ENCODE measurements at regions not wholly inside any gene's neighbourhood (a gene's known extent, or its start where the extent isn't known, plus 50 kb on each side); places are given as distances from the start of the nearest gene placed in this dataset.
A peak's percentile ranks its signal among the peaks of the same experiment; 100 is the strongest.
"Not testable (repeated sequence)": the region's sequence is repeated elsewhere in the genome, so short reads cannot be mapped to it uniquely, and the experiment has no call there.

DNA sequence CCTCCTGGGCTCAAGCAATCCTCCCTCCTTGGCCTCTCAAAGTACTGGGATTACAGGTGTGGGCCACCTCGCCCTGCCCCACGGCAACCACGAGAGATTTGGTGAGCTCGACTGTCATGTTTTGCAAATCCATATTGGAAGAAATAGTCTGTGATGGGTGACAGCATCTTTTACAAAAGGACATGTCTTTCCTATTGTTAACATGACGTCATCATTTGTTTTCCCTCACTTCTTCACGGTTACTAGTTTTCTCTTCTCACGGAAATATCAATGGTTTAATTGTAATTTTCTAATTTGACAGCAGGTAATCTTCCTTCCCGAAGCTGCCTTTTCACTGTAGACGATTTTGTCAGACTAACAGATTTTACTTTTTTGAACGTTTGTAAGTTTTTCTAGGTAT is 110.8 kb upstream of the GREM2 start:
- no peak for DNase-seq

DNA sequence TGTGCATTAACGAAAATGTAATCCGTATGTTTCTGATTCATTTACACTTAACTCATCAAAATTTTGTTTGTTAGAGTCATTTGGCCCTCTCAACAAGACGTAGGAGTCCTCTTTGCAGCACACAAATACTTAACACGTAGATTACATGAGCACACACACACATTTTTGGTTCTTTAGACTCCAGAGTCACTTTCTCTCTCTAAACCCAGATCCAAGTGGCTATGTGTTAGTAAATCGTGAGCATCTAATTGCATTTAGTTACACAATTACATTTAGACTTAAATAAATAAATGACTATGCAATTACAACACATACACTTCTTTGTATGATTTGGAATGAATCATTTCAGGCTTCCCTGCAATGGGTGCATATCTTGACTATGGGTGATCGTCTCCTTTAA is 109.0 kb upstream of the GREM2 start:
- no peak for DNase-seq

DNA sequence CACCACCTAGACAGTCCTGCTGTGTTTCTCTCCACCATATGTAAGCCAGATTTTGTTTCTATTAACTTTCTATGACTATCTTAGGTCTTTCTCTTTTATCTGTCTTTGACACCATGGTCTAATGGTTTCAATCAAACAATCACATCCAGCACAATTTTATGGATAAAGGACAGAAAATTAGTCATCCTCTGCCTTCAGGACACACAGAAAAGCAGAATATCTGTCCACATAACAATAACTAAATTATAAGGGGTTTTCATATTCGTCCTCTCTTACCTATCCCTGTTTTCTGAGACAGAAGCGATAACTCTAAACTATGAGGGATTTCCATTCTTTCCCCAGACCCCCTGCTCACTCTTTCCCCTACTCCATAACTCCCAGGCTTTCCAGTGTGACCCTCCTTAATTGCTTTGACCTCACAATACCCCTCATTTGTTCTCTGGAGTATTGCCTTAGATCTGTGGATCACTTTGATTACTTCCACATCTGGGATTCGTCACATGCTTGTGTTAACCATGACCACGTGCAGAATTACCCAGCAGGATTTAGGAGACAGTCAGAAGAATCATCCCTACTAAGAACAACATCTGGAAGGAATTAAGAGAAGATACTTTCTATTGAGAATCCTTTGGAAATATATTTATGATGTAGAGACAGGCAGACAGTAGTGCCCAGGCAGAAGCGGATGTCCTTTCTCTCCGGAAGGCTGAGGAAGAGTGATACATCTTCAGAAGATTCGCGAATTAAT is 108.2 kb upstream of the GREM2 start:
- no peak for DNase-seq

DNA sequence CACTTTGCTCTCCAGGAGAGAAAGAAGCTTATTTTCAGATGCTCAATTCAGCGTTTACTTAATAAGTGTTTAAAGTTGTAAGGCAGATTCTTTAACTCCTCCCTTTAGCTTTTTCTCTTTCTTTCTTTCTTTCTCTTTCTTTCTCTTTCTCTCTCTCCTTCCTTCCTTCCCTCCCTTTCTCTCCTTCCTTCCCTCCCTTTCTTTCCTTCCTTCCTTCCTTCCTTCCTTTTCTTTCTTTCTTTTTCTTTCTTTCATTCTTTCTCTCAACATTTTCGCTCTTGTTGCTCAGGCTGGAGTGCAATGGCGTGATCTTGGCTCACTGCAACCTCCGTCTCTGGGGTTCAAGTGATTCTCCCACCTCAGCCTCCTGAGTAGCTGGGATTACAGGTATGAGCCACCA is 104.6 kb upstream of the GREM2 start:
- DNase-seq: not testable (repeated sequence)

DNA sequence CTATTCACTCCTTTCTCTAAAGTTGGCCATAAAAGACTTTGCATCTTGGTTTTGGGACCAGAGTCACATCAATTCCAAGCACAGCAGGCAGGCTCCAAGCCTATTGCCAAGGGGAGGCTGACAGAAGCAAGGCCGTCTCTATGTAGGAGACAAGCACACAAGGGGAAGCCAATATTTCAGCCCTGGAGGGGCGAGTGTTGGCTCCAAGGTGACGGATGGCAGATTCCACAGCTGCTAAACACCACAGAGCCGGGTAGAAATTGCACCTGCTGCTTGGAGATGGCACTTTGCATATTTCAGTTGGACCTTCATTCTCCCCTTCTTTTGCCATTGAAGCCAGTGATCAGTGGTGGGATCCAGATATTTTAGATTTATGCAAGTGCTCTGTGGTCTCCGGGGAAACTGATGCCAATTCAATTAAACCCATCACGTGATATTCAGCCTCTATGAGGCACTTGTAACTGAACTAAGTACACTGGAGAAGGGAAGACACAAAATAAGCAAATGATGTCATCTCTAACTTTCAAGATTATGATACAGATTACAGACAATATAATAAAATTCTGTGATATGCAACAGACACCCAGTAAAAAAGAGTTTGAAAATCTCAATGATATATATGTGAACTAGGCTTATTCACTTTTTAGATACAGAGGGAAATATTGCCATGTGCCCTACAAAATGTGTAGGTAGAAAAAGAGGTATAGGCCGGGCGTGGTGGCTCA is 102.8 kb upstream of the GREM2 start:
- no peak for DNase-seq

DNA sequence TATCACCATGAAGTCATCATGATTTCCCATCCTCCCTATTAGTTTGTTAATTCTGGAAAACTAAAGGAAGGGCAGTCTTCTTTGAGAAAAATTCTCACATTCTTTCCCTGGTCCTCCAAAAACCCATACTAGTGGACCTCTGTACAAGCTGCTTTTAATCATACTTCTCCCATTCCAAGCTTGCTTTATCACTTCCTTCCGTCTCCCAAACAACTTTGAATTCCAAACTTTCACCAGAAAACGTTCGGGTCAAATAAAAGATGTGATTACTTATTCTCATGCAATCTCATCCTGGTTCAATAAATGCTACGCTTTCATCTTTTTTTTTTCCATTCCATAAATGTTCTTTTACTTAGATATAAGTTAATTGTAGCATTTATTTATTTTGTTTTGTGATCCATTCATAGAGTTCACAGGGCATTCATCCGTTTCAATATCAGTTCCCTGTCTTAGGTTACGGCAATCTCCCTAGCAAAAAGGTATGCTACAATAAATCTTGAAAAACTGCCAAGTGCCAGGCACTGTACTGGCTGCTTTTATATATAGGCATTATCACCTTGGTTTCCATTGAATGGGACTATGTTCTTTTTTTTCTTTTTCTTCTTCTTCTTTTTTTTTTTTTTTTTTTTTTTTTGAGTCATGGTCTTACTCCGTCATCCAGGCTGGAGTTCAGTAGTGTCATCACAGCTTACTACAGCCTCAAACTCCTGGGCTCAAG is 100.2 kb upstream of the GREM2 start:
- no peak for DNase-seq

DNA sequence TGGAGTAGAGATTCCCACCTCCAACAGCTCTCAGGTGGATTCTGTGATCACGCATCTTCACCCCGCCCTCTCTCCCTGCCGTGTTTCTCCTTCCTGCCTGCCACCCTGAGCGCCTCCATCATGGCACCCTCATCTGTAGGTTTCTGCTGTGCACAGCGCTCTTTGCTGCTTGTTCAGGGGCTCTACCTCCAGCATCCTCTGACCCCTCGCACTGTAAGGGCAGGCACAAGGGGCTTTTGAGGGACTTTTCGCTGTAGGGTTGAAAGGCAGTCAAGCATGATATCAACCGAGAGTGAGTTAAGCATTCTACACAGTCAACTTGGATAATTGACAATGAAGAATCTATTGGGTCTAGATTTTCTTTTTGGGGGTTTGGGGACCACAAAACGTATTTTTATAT is 99.1 kb upstream of the GREM2 start:
- DNase-seq: no peak

DNA sequence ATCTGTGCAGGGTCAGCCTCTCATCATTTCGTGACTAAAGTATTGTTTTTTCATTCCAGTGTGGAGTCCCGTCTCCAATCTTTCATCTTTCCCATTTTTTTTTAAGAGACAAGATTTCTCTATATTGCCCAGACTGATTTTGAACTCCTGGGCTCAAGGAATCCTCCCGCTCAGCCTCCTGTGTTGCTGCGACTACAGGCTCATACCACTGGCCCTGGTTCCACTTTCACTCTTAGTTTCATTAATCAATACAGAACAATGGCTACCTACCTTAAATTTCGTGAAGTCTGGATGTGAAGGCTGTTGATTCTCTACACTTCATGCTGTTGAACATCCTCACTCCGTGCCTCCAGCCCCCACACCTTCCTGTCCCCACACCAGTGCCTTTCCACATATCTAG is 97.7 kb upstream of the GREM2 start:
- DNase-seq: no peak

DNA sequence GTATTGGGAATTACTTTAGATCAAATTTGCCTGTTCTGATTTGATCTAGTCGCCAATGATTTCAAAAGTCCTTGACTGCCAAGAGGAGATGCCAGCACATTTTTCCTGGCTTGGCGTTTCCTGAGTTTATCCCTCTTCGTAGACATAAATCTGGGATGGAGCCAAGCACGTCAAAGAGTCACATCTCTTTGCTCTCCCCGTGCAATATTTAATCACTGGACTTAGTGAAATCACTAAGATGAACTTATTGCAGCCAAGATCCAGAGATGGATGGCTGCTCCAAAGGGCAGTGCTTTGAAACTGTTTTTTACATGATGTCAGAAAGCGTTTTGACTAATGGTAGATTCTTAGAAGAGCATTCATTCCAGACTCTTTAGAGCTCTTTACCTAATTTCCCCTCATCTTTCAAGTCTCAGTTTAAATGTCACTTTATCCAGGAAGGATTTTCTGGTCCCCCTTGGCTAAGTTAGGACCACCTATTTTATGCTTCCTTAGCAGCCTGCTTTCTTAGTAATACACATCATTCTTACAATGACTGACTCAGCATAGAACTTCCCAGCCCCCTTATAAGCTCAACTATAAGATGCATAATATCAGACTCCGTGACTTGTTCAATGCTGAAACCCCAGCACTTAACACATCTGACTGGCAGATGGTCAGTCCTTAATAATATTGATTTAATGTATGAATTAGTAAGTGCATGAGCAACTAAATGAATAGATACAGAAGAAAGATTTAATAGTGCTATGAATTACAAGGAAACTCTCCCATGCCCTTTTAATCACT is 94.4 kb upstream of the GREM2 start:
- DNase-seq: no peak

DNA sequence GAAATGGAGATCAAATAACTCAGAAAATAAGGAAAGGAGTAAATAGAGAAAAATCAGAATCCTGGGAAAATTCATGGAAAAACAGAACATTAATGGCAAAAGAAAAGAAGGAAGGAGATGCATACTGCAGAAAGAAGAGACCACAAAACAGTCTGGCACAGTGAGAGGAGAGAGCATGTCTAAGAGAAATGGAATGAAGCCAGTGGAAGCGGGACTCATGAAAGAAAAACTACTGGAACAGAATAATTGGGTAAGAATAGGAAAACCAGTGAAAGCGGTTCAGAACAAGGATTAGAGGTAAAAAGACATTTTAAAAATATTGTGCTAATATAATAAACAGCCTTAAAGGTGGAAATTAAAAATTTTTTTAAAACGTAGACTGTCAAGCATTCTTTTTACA is 93.6 kb upstream of the GREM2 start:
- DNase-seq: peak in 1 of 56 donors; percentile 1

DNA sequence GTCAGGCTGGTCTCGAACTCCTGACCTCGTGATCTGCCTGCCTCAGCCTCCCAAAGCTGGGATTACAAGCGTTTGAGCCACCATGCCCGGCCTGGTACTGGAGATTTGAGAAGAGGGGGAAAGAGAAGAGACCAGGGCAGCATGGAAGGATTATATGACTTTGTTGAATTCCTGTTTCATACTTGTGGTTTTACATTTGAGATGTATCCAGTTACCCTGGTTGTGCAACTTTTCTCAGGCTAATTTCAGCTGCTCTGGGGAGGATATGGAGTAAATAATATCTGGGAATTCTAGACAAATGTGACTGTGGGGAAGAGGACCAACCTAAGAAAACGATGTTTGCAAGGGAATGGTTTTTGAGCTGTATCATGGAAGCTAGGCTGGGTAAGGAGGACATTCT is 89.5 kb upstream of the GREM2 start:
- no peak for DNase-seq

DNA sequence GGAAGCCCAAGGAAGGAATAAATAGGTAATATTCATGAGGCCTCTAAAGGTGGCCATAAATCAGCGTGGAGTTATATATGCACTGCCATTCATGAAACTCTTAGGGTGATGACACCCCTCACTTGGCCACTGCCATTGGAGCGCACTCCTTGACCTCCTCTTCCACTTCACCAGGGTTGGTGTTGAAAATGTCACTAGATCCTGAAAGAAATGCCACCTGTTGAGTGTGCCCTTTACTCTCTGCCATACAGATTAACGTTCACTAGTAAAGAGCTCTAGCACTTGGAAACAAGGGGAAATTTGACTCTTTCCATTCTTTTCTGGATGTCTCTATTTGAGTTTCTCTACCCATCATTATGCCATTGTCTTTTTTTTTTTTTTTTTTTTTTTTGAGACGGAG is 83.5 kb upstream of the GREM2 start:
- no peak for DNase-seq

DNA sequence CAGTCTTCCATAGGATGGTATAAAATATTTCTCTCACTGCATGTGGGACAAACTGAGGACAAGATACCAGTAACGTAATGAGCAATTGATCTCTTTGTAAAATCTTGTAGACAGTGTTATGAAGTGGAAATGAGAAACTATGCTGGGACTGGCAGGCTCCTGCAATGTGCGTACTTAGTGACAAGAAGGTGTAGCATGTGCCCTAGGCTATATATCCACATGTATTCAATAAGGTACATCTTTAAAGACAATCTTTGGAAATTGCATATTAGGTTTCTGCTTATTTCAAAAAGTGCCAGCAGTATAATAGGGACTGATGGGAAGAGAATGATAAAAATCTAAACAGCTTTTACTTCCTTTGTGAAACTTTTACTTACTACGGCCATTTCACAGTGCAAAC is 81.9 kb upstream of the GREM2 start:
- DNase-seq: no peak

DNA sequence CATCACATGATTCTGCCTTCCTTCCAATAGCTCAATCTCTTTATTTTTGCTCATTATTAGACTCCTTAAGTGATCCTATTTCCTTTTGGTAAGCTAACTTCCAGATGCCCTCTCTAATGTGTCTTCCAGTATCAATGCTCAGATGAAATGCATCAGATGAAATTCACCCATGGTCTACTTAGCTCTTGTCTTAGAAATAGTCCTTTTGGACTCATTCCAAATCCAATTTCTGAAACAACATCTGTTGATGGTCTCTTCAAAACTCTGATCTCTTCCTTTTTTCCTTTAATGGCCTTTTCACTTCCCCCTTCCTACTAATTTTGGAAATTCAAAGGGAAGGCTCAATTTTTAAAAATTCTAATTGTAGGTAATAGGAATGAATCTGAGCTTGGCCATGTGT is 81.1 kb upstream of the GREM2 start:
- DNase-seq: no peak

DNA sequence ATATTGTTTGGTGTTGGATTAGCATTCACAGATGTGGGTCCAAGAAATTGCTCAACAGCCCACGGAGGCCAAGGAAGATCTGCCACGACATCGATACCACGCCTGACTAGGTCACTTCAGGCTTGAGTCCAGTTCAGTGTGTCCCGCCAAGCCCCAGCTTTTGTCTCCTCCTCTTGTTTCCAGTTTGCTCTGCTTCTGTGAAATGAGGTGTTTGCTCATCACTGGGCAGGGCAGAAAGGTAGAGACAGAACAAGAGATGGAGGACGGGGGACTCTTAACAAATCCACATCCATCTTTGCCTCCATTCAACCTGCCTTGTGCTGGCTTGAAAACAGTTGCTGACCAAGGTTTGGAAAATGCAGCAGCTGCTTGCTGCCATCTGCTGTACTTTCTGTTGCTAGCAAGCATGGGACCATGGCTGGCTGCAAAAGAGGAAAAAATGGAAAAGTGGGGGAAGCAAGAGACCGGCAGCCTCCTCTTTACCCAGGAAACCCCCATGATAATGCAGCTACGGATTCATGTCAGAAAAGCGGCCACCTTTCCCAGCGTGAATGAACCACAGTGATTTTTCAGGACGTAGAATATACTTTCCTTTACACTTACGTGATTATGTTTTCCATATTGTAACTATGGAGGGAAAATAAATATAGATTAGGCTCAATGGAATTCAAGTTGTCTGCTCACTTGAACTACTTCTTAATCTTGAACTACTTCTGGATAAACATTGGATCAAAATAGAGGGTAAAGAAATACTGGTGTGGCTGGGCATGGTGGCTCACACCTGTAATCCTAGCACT is 80.2 kb upstream of the GREM2 start:
- DNase-seq: peak in 29 of 56 donors; percentile 0 to 53 (median 8)

DNA sequence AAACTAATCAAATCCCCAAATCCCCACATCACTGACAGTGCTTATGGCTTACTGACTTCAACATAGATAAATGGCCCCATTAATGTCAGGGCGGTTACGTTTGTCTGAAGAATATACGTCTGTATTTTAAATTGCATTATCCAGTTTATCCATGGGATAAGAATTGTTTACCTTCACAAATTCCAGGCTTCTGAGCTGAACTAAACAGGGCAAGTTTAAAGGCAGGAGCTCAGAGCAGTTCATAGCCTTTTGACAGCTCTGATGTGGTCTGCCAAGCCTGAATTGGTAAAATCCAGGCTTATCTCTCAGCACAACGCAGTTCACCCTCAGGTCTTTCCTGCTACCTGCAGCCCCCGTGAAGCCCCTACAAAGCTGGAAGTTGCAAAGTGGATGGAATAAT is 79.5 kb upstream of the GREM2 start:
- no peak for DNase-seq

DNA sequence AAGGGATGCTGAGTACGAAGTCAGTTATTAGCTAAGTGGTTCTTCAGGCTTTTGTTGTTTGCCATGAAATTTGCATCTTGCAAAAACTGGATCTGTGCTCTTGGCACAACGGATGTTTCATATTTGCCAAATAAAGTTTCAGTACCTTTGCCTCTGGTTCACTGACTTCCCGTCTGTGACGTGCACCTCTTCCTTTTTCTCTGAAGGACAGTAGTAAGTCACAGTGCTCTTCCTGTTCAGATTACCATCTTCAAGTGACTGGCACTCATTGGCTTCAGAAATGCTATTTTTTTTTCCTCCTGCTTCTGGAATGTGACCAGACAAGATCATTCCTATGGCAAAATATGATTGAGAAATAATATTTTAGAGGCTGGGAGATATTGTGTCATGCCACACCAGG is 75.9 kb upstream of the GREM2 start:
- DNase-seq: no peak

DNA sequence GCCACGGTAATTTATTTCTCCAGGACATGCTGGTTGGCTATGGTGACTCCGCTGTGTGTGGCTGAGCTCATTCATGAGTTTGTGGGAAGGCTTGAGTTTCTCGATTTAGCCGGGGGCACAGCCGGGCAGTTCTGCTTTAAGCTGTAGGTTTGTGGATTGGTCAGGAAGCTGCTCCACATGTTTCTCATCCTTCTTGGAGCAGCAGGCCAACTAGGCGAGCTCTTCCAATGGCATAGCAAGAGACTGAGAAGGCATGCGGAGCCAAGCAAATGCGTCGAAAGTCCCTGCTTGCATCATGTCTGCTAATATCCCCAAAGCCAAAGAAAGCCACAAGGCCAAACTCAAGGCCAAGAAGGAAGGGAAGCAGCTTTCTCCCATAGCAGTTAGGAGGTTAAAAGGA is 71.6 kb upstream of the GREM2 start:
- no peak for DNase-seq

DNA sequence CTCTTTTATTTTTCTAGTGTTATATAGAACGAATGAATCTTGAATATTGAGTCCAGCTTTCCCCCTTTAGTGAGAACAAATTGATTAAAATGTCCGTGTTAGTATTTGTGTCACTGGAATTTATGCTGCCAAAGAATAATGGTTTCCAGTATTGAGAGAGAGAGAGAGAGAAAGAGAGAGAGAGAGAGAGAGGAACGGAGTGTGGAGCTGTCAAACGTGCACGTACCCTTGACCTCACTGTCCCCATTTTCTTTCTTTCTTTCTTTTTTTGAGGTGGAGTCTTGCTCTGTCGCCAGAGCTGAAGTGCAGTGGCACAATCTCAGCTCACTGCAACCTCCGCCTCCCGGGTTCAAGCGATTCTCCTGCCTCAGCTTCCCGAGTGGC is 70.9 kb upstream of the GREM2 start:
- no peak for DNase-seq

DNA sequence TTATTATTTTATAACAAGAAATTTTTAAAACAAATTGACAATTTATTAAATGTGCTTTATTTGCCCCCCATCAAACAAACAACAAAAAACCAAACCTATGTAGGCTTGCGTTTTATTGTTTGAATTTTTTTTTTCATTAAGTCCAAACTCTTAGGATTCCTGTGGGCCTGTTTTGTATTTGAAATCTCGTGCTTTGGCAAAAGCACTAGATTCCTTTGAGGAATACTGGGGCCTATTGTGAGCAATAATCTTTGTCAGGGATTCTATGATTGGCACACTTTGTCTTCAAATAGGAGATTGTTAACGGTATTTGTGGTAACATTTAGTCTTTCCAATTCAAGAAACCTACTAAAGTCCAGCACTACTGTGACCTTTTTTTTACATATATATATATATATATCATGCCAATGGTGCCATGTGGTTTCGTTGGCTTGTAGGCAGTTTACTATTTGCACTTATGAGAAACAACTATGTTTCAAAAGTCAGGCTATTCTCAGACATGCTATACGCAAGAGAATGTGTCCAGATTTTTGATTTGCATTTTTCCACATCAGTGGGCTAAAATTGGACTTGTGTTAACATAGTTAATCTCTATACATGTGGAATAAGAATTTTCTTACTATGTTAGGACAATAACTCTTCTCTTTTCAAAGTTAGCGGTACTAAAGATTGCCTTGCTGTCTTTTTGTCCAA is 70.4 kb upstream of the GREM2 start:
- no peak for DNase-seq
